K562 (cell line): ENCODE measurements at regions not wholly inside any gene's neighbourhood (a gene's known extent, or its start where the extent isn't known, plus 50 kb on each side); places are given as distances from the start of the nearest gene placed in this dataset.

ENCODE experiments used
- ATAC-seq: fragments of 200-7000 bp; cut with Tn5 transposase; 3 replicates; pipeline ENCODE4 v1.9.1; 2020; ENCODE audit warnings: moderate library complexity
- BruUV-seq: library from RNA; stranded (reverse); fragments of 400-500 nt; replicated peaks from 2 replicates; lab custom pipeline; 2021; lab: Mats Ljungman, UMichigan
- CTCF ChIA-PET: fragments of 300-600 bp; formaldehyde crosslinking; extraction: SDS; loops from one replicate; lab custom pipeline; 2021; ENCODE audit warnings: low intra/inter-chr PET ratio; lab: Yijun Ruan, JAX
- POLR2A ChIA-PET: fragments of 300-600, 350-650 bp; sonication (Branson Sonifier 250); formaldehyde crosslinking; extraction: SDS; loops from one replicate; lab custom pipeline; 2021; ENCODE audit warnings: antibody characterized with exemption, inconsistent platforms; lab: Yijun Ruan, JAX
- DNase-seq, 4 experiments: peaks; one replicate each; pipeline versions ENCODE4 v3.0.0 to v3.0.0-alpha.2; 2011 to 2018; ENCODE audit warnings: low spot score in 3 of 4, mixed read lengths in 3 of 4; ENCODE audit errors: extremely low read depth in 1 of 4
- FAIRE-seq: peaks from 2 replicates; lab custom pipeline; 2011; peaks lifted over from hg19 to GRCh38; lab: Jason Lieb, UNC
- H2AFZ ChIP-seq: 2 replicates; pipeline ENCODE4 v1.6.0; 2011; ENCODE audit warnings: low read depth, low read length, control low read depth, inconsistent platforms
- H3K27ac ChIP-seq: fragments of 200-600 bp; 3 replicates; pipeline ENCODE4 v1.8.0; 2011; ENCODE audit warnings: low read depth, mild to moderate bottlenecking, control low read depth, inconsistent platforms, low read length, moderate library complexity, mixed read lengths; ENCODE audit errors: extremely low read depth
- H3K27me3 ChIP-seq, 2 experiments: fragments of 300-600 bp in 1 of 2; 2 replicates in 1 of 2; 3 replicates in 1 of 2; pipeline versions ENCODE4 v1.6.0 to v1.8.0; 2011; ENCODE audit warnings: inconsistent platforms in 2 of 2, low read length in 2 of 2, mild to moderate bottlenecking in 1 of 2, mixed read lengths in 1 of 2, moderate library complexity in 1 of 2; ENCODE audit not compliant: control insufficient read depth in 2 of 2, insufficient read depth in 2 of 2
- H3K36me3 ChIP-seq: fragments of 300-600 bp; 3 replicates; pipeline ENCODE4 v1.8.0; 2011; ENCODE audit warnings: mild to moderate bottlenecking, low read length, inconsistent platforms; ENCODE audit not compliant: control insufficient read depth, insufficient read depth
- H3K4me1 ChIP-seq, 2 experiments: fragments of 200-600 bp in 1 of 2; replicated peaks in 1 of 2; 2 replicates in 1 of 2; 3 replicates in 1 of 2; pipeline versions ENCODE4 v1.5.1 to v1.8.0; 2011; ENCODE audit warnings: inconsistent platforms in 2 of 2, low read length in 2 of 2, mild to moderate bottlenecking in 1 of 2, mixed read lengths in 1 of 2, moderate library complexity in 1 of 2; ENCODE audit not compliant: control insufficient read depth in 2 of 2, insufficient read depth in 2 of 2
- H3K4me2 ChIP-seq: 2 replicates; pipeline ENCODE4 v1.6.1; 2011; ENCODE audit warnings: low read length, control low read depth, inconsistent platforms, mixed read lengths; ENCODE audit not compliant: insufficient read depth
- H3K4me3 ChIP-seq: fragments of 200-600 bp; sonication (generic), shearing (Covaris generic); 2 replicates; pipeline ENCODE4 v1.5.1; 2016; ENCODE audit warnings: control low read depth, inconsistent platforms
- H3K79me2 ChIP-seq: fragments of 200-600 bp; 3 replicates; pipeline ENCODE4 v1.8.0; 2011; ENCODE audit warnings: low read length, inconsistent platforms; ENCODE audit not compliant: control insufficient read depth, insufficient read depth
- H3K9ac ChIP-seq, 2 experiments: 2 replicates each; pipeline versions ENCODE4 v1.6.0 to v1.6.1; 2011; ENCODE audit warnings: low read depth in 2 of 2, low read length in 2 of 2, control low read depth in 1 of 2, inconsistent platforms in 1 of 2, mild to moderate bottlenecking in 1 of 2, mixed read lengths in 1 of 2; ENCODE audit not compliant: insufficient read depth in 1 of 2
- H3K9me1 ChIP-seq: one replicate; pipeline ENCODE4 v1.6.0; 2011; ENCODE audit warnings: inconsistent platforms, mild to moderate bottlenecking, low read length, moderate library complexity; ENCODE audit not compliant: control insufficient read depth, insufficient read depth
- H3K9me3 ChIP-seq: replicated peaks from 2 replicates; pipeline ENCODE4 v1.5.1; 2011; ENCODE audit warnings: low read depth, low read length, inconsistent platforms; ENCODE audit not compliant: control insufficient read depth, insufficient read depth
- H4K20me1 ChIP-seq: replicated peaks from 2 replicates; pipeline ENCODE4 v1.6.1; 2011; ENCODE audit warnings: low read length, inconsistent platforms, mixed read lengths; ENCODE audit not compliant: control insufficient read depth, insufficient read depth
- BRD4 ChIP-seq: fragments of 200-600 bp; sonication (generic); IDR thresholded peaks from 2 replicates; pipeline ENCODE4 v1.6.1; 2017; ENCODE audit warnings: inconsistent platforms
- DMBX1 ChIP-seq: fragments of 250-450 bp; sonication (Bioruptor Pico); IDR thresholded peaks from 2 replicates; pipeline ENCODE4 v1.8.0; 2022; ENCODE audit warnings: inconsistent platforms, mild to moderate bottlenecking, moderate library complexity, borderline replicate concordance
- FOXM1 ChIP-seq, 2 experiments: fragments of 450-650 bp in 1 of 2; sonication (generic) in 1 of 2; formaldehyde crosslinking in 1 of 2; IDR thresholded peaks; 2 replicates each; pipeline versions ENCODE4 v1.6.1 to v1.9.0; 2017 to 2022; ENCODE audit warnings: low read depth in 2 of 2, mild to moderate bottlenecking in 2 of 2, missing genetic modification reagents in 1 of 2, moderate library complexity in 1 of 2
- KAT2B ChIP-seq: IDR thresholded peaks from one replicate; pipeline ENCODE4 v1.6.1; 2012; ENCODE audit warnings: low read depth, mild to moderate bottlenecking, control low read depth, inconsistent platforms, low read length, moderate library complexity
- MECOM ChIP-seq: fragments of 250-450 bp; sonication (Bioruptor Pico); IDR thresholded peaks from 2 replicates; pipeline ENCODE4 v1.8.0; 2022; ENCODE audit warnings: inconsistent platforms
- NR3C1 ChIP-seq: sonication (generic); formaldehyde crosslinking; IDR thresholded peaks from 2 replicates; pipeline ENCODE4 v1.8.1; 2022; ENCODE audit warnings: missing genetic modification reagents
- RNF2 ChIP-seq: sonication (generic); IDR thresholded peaks from 2 replicates; pipeline ENCODE4 v1.6.1; 2016
- RREB1 ChIP-seq: fragments of 250-450 bp; sonication (Bioruptor Pico); IDR thresholded peaks from 2 replicates; pipeline ENCODE4 v1.4.0; 2020
- SFPQ ChIP-seq: fragments of 200-400 bp; formaldehyde crosslinking; IDR thresholded peaks from 2 replicates; pipeline ENCODE4 v1.6.1; 2017; ENCODE audit warnings: mild to moderate bottlenecking, low read depth, low read length, moderate library complexity
- TCF3 ChIP-seq: sonication (generic); formaldehyde crosslinking; IDR thresholded peaks from 2 replicates; pipeline ENCODE4 v1.4.0; 2020; ENCODE audit warnings: mild to moderate bottlenecking, missing genetic modification reagents
- THAP7 ChIP-seq: fragments of 250-450 bp; sonication (Bioruptor Pico); IDR thresholded peaks from 2 replicates; pipeline ENCODE4 v1.5.0; 2021
- ZBTB34 ChIP-seq: fragments of 250-450 bp; sonication (Bioruptor Pico); IDR thresholded peaks from 2 replicates; pipeline ENCODE4 v1.8.0; 2021; ENCODE audit warnings: mild to moderate bottlenecking, moderate library complexity
- ZNF766 ChIP-seq: fragments of 200-800 bp; sonication (Bioruptor generic); conservative IDR thresholded peaks from 2 replicates; pipeline ENCODE4 v1.6.1; 2016; ENCODE audit warnings: missing genetic modification characterization, missing compliant biosample characterization
- WGBS: fragments of 100-300 bp; shearing (Covaris generic); methylation state at CpG from one replicate; pipeline ENCODE4 v1.1.6; 2016; ENCODE audit warnings: low coverage, mixed read lengths; ENCODE audit not compliant: insufficient coverage; ENCODE audit errors: missing lambda C conversion rate; 5-methylcytosine and 5-hydroxymethylcytosine counted together
- in situ Hi-C: fragments of 300-500 bp; cut with MboI; formaldehyde crosslinking; loops from 4 replicates; pipeline ENCODE4 v1.15.0; 2018; ENCODE audit warnings: inconsistent platforms, mixed read lengths
- intact Hi-C: fragments of 100-400 bp; cut with micrococcal nuclease; formaldehyde crosslinking; loops from 2 replicates; pipeline ENCODE4 v1.14.2; 2022

GRCh38 chr10:83932245-83932644 lies 207.1 kb upstream of the GHITM start:
- Histone ChIP-seq H3K27me3 (no peaks in the 10 kb centered on the region), H2AFZ (no peak overlapping the region), H3K79me2 (no peaks in the 10 kb centered on the region), H3K9me3 (no peaks in the 10 kb centered on the region), H3K9me1 (no peaks in the 10 kb centered on the region), H3K9ac (no peak overlapping the region), H4K20me1 (no peaks in the 10 kb centered on the region), H3K27ac (no peak overlapping the region), H3K4me2 (no peak overlapping the region), H3K36me3 (no peaks in the 10 kb centered on the region), H3K4me1 (no peaks in the 10 kb centered on the region), H3K4me3 (no peak overlapping the region)
- ChIA-PET CTCF (no interaction called here), POLR2A (no interaction called here)
- DNase-seq (no peak), FAIRE-seq (no peak), ATAC-seq (no peak)
- in situ Hi-C loops = no loop called here
- WGBS = 0% methylated on average over 2 of the region's 2 CpGs
- intact Hi-C loops = no loop called here
- no TSS peak for BruUV-seq
- TF ChIP-seq RNF2 = no peak
- no peak for TF ChIP-seq ZBTB34
- TF ChIP-seq FOXM1 (IDR thresholded peaks at IDR 0.05; ENCODE audit: low read depth) = no peak
- TF ChIP-seq FOXM1 (CRISPR knock-in tag; IDR thresholded peaks at IDR 0.05; ENCODE audit: low read depth) = no peak
- TF ChIP-seq KAT2B = no peak
- TF ChIP-seq TCF3 (CRISPR knock-in tag) = no peak
- no peak for TF ChIP-seq DMBX1
- TF ChIP-seq BRD4 = no peak
- no peak for TF ChIP-seq THAP7
- TF ChIP-seq RREB1 (CRISPR knock-in tag) = no peak
- no peak for TF ChIP-seq ZNF766 (CRISPR knock-in tag)
- no peak for TF ChIP-seq MECOM (CRISPR knock-in tag)
- TF ChIP-seq NR3C1 = no peak
- no peak for TF ChIP-seq SFPQ
